Colonic mucosa (tissue), 4 donors: ENCODE measurements at regions not wholly inside any gene's neighbourhood (a gene's known extent, or its start where the extent isn't known, plus 50 kb on each side); places are given as distances from the start of the nearest gene placed in this dataset.

Experiments used
- DNase-seq: peaks from one replicate; pipeline ENCODE4 v3.0.0-alpha.2; 2020
- H3K27ac ChIP-seq: fragments of 200-600 bp; one replicate; pipeline ENCODE4 v1.8.0; 2021
- H3K27me3 ChIP-seq: fragments of 200-600 bp; one replicate; pipeline ENCODE4 v1.8.0; 2021
- H3K36me3 ChIP-seq: fragments of 200-600 bp; one replicate; pipeline ENCODE4 v1.8.0; 2021
- H3K4me1 ChIP-seq: fragments of 200-600 bp; one replicate; pipeline ENCODE4 v1.8.0; 2021; ENCODE audit warnings: mild to moderate bottlenecking
- H3K4me3 ChIP-seq: fragments of 200-600 bp; one replicate; pipeline ENCODE4 v1.8.0; 2021
- H3K9ac ChIP-seq, 2 donors: one replicate each; pipeline ENCODE4 v1.7.0; 2013; ENCODE audit warnings: control low read depth in 2 of 2, low read depth in 2 of 2, low read length in 2 of 2
- H3K9me3 ChIP-seq: fragments of 200-600 bp; one replicate; pipeline ENCODE4 v1.8.0; 2021
- intact Hi-C: fragments of 100-400 bp; cut with DNase I; formaldehyde crosslinking; loops from one replicate; pipeline ENCODE4 v1.14.1; 2022
- TF ChIP-seq, protein P1 (sequence below): fragments of 200-600 bp; IDR thresholded peaks from one replicate; pipeline ENCODE4 v1.8.0; 2022; ENCODE audit warnings: antibody characterized with exemption, mild to moderate bottlenecking
- donor health status: healthy.
- donor health status: DM: no; HTN: no; CAD: no.
- donor health status: DM: no; HTN: no; CAD: no.

GRCh38 chr7:153452661-153453060 lies 599.5 kb upstream of the DPP6 start:
- intact Hi-C loops = no loop called here
- Histone ChIP-seq H3K36me3 (no peaks in the 10 kb centered on the region), H3K27me3 (no peaks in the 10 kb centered on the region), H3K4me3 (no peak overlapping the region), H3K4me1 (no peaks in the 10 kb centered on the region), H3K9me3 (no peaks in the 10 kb centered on the region), H3K27ac (no peak overlapping the region), H3K9ac (no peak overlapping the region)
- TF ChIP-seq, protein P1, sequence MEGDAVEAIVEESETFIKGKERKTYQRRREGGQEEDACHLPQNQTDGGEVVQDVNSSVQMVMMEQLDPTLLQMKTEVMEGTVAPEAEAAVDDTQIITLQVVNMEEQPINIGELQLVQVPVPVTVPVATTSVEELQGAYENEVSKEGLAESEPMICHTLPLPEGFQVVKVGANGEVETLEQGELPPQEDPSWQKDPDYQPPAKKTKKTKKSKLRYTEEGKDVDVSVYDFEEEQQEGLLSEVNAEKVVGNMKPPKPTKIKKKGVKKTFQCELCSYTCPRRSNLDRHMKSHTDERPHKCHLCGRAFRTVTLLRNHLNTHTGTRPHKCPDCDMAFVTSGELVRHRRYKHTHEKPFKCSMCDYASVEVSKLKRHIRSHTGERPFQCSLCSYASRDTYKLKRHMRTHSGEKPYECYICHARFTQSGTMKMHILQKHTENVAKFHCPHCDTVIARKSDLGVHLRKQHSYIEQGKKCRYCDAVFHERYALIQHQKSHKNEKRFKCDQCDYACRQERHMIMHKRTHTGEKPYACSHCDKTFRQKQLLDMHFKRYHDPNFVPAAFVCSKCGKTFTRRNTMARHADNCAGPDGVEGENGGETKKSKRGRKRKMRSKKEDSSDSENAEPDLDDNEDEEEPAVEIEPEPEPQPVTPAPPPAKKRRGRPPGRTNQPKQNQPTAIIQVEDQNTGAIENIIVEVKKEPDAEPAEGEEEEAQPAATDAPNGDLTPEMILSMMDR = no peak
- DNase-seq = no peak

DNA sequence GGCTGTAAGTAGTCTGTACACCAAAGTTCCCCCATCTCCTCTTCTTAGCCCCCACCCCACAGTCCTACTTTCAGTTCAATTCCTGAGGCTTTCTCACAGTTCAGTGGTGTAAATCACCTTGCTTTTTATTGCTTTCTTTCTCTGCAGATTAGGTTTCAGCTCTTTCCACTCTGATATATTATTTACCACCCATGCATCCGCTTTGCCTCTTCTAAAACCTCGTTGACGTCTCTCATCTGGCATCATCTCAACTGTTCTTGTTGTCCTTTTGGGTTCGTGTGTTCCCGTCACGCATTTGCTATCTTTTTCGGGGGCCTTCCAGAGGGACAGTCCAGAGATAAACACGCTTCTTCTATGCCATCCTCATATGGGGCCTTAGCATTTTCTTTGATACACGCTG lies 597.9 kb upstream of the DPP6 start:
- H3K4me1 ChIP-seq = no peaks in the 10 kb centered on the region
- H3K9me3 ChIP-seq = no peaks in the 10 kb centered on the region
- no peak overlapping the region for H3K4me3 ChIP-seq
- no peak overlapping the region for H3K9ac ChIP-seq
- no peaks in the 10 kb centered on the region for H3K27me3 ChIP-seq
- TF ChIP-seq, protein P1 = no peak
- DNase-seq = no peak
- intact Hi-C loops = no loop called here
- no peak overlapping the region for H3K27ac ChIP-seq
- H3K36me3 ChIP-seq = no peaks in the 10 kb centered on the region

- H3K9me3 ChIP-seq = no peaks in the 10 kb centered on the region
- H3K4me3 ChIP-seq = no peak overlapping the region
- intact Hi-C loops = no loop called here
- H3K9ac ChIP-seq = no peak overlapping the region
- no peak overlapping the region for H3K27ac ChIP-seq
- no peak for DNase-seq
- TF ChIP-seq, protein P1 = no peak
- no peaks in the 10 kb centered on the region for H3K27me3 ChIP-seq
- H3K36me3 ChIP-seq = no peaks in the 10 kb centered on the region
- no peaks in the 10 kb centered on the region for H3K4me1 ChIP-seq
Measured at GRCh38 chr7:153457746-153458145, 594.5 kb upstream of the DPP6 start.

DNA sequence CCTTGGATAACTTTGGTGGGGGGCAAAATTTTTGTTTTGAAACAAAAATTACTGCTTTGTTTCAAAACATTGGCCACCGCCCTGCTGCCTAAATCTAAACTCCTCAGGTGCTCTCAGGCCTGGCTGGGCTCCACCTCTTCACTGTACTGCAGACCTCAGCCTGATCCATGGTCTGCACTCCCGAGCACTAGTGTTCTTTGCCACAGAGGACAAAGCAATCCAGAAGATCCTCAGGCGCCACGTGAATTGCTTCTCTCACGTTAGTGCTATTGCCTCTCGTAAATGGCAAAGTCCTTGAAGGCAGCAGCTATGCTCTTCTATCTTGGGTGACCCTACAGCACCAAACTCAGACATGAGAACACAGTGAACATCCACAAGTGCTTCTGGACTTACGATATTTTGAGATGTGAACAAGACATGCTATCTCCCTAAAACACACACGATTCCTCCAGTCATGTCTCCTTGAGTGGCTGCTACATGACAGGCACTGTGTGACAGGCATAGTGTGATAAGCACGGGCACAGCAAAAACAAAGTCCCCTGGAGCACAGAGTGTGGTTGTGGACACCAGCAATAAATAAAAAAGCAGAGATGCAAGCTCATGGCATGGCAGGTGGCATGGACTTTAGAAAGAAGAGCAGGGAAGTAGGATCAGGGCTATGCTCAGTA lies 582.1 kb upstream of the DPP6 start:
- DNase-seq = no peak
- Histone ChIP-seq H3K27me3 (no peaks in the 10 kb centered on the region), H3K4me3 (no peak overlapping the region), H3K9ac (no peak overlapping the region), H3K9me3 (no peaks in the 10 kb centered on the region), H3K4me1 (no peaks in the 10 kb centered on the region), H3K36me3 (no peaks in the 10 kb centered on the region), H3K27ac (no peak overlapping the region)
- intact Hi-C loops = no loop called here
- TF ChIP-seq, protein P1 = no peak

GRCh38 chr7:153472516-153472915 lies 579.7 kb upstream of the DPP6 start:
- H3K27ac ChIP-seq = no peak overlapping the region
- no peak overlapping the region for H3K4me3 ChIP-seq
- no peak overlapping the region for H3K9ac ChIP-seq
- no peaks in the 10 kb centered on the region for H3K9me3 ChIP-seq
- intact Hi-C loops = no loop called here
- H3K27me3 ChIP-seq = no peaks in the 10 kb centered on the region
- H3K4me1 ChIP-seq = no peaks in the 10 kb centered on the region
- TF ChIP-seq, protein P1 = no peak
- H3K36me3 ChIP-seq = no peaks in the 10 kb centered on the region
- DNase-seq = no peak
